Lung microvascular endothelial cell (primary cell): ENCODE measurements at regions not wholly inside any gene's neighbourhood (a gene's known extent, or its start where the extent isn't known, plus 50 kb on each side); places are given as distances from the start of the nearest gene placed in this dataset.
"Not testable (repeated sequence)": the region's sequence is repeated elsewhere in the genome, so short reads cannot be mapped to it uniquely, and the experiment has no call there.

Experiments used
- DNase-seq, 2 donors: peaks; one replicate each; pipeline versions ENCODE4 v3.0.0 to v3.0.0-alpha.2; 2010; ENCODE audit warnings: low read depth in 2 of 2

DNA sequence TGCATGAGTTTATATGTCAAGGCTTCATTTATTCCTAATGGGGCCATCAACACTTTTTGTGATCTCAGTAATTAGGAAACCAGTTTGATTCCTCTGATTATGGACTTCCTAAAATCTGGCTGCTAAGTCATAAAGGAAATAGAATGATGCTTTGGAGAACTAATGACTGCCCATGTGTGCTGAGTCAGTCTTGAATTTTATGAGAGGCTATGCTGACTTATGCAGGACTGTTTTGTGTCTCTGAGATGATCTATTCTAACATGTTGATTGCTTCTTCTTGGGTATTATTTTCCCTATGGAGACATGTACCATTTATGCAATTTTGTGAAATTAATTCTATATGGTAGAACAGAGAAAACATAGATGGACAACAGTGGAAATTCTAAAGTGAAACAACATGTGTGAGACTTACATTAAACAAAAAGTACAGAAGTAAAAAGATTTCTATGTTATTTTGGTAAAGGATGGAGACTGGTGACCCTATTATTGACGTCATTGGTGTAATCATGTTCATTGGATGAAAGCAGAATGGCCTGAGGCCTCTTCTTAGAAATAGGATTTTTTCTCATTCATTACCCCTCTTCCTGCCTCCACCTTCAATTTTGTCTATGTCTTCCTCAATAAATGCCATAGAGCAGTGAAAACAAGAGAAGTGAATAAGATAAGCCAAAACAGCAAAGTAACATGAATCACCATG, 1658.2 kb upstream of the PIK3C3 start:
- no peak for DNase-seq

DNA sequence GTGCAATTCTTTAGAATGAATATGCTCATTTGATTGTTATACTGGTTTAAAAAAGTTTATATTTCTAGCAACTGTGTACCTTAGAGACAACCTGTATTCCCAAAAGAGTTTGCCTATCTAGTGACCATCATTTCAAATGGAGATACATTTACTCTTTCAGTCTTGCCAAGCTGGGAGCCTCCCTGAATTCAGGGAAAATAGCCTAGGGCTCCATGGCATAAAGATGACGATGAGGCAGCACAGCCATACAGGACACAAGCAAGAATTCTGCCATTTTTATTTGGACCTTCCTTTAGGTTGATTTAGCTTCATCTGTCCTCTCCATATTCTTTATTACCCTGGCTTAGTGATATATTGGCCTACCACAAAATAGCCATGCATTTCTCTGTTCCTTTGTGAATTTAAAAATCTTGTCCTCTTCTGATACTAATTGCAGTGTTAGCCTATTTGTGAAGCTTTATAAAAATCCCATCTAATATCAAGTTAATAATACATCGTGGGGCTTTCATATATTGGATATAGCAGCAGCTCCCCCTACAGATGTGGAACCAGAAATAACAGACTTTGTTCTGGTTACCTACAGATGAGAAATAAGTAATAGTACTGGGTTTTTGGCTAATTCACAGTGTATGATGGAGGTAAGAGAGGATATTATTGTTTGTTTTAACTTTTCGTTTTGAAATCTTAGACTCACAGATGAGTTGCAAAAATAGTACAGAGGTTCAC, 1661.9 kb upstream of the PIK3C3 start:
- DNase-seq = peak in 1 of 2 donors; percentile 1

DNA sequence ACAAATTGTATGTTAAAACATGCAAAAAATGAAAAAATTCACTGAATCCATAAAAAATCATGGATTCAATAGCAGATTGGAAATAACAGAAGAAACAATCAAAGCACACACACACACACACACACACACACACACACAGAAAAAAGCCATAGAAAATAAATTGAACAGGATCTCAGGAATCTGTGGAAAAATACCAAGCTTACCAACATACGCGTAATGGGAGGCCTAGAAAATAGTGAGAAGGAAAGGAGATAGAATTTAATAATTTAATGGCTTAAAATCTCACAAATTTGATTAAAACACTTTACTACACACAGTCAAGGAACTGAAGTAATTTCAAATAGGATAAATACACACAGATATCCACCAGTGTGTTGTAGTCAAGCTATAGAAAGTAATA, 1671.5 kb upstream of the PIK3C3 start:
- no peak for DNase-seq

DNA sequence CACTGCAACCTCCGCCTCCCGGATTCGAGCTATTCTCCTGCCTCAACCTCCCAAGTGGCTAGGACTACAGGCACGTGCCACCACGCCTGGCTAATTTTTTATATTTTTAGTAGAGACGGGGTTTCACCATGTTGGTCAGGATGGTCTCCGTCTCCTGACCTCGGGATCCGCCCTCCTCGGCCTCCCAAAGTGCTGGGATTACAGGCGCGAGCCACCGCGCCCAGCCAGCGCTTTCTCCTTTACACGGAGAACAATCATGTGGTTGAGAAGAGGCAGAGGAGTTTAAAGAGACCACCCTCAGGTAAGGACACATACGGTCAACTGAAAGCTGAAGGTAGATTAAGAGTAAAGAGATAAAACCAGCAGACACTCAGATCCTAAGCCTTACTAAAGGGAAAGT, 1673.7 kb upstream of the PIK3C3 start:
- DNase-seq = not testable (repeated sequence)

DNA sequence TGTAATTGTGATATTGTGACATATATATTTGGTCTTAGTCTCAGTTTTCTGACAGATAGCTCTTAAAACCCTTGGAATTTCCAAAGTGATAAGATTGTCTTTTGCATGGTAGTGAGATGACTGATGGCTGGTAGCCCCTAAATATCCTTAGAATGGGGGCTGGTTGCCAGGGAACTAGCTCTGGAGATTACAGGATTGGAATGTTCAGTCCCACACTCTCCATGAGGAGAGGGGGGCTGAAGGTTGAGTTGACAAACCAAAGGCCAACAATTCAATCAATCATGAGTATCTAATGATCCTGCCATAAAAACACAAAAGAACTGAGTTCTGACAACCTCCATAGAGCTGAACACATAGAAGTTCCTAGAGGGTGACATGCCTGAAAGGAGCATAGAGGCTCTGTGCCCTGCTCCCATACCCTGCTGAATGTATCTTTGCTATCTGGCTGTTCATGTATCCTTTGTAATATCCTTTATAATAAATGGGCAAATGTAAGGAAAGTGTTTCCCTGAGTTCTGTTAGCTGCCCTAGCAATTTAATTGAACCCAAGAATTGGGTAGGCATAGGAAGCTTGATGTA, 1680.3 kb upstream of the PIK3C3 start:
- no peak for DNase-seq

DNA sequence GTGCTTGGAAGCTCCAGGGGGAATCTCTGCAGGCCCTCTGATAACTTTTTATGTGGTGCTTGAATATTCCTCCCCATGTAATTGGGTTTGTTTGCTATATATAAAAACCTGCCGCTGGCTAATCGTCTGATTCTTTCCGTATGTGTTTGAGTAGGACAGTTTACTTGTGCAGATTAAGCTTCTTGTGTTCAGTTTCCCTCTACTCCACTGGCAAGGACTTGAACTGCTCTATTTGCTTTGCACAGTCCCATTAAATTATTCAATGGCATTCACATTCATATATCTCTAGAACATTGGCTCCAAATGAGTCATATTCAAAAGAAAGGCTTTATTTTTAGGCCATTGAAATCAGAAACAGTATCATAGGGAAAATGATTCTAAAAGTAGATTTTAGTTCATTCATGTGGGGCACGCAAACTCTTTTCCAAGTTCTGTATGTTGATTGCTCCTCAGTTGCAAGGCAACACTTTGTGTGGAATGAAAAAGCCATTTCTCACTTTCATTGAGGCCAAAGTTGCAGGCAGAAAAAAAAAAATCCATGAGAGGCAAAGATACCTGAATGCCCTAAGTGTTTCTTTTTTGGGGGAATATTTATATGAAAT, 1682.3 kb upstream of the PIK3C3 start:
- DNase-seq = no peak

DNA sequence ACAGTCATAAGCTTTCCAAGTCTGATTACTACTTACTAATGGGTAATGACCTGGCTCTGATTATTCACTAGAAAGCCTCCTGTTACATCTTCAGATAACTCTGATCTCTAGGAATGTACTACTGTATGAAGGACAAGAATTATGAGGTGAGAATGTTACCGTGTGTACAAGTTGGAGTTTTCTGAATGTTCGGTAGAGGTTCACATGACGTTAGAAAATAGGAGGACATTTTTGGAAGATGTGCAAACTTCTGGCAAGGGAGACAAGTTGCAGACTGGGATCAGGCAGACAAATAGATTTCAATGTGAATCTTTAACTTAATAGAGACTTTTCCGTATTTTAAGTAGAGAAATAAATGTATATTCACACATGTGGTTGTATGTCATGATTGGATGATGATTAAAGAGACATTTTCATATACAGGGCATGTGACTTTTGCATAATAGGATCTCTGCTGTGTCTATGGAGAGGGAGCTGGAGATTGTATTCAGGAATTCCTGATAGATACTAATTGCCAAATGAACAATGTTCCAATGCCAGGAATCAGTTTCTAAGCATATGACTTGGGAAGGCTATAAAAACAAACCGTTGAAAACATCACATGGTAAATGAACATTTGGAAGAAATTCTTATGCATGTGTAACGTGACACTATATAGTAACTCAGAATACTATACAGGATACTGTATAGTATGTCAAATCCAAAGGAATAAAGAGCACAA, 1695.8 kb upstream of the PIK3C3 start:
- no peak for DNase-seq

DNA sequence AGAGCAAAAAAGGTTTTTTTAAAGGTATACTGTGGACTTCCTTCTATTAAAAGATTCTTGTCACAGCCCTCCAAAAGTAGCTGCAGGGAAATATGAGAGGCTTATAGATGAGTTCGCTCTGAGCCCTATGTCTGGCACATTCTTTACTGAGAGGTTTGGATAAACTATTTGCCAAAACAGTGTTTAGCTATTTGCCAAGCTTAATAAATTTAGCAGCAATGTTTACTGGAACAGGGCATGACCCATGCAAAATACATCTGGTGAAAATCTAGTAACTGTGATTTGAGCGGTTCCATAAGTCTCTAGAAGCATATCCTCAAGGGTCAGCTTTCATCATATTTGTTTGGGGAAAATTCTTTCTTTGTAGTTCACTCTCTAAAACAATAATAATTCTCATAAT, 1696.7 kb upstream of the PIK3C3 start:
- no peak for DNase-seq

DNA sequence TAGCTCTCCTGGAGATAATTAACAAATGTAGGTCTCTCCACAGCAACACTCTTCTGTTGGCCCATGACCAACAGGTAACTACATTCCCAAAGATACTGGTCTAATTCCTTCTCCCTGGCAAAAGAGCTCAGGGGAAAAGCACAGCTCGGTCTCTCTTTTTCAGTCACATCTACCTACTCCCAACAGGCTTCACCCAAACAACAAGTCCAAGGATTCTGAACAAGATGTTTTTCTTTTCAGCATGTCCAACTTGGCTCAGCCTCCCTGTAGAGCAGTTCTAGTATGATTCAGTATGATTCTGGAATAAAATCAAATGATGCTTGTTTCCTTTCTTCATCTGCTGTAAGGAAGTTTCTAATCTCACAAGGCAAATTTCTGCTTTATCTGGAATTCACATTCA, 1704.8 kb upstream of the PIK3C3 start:
- no peak for DNase-seq

DNA sequence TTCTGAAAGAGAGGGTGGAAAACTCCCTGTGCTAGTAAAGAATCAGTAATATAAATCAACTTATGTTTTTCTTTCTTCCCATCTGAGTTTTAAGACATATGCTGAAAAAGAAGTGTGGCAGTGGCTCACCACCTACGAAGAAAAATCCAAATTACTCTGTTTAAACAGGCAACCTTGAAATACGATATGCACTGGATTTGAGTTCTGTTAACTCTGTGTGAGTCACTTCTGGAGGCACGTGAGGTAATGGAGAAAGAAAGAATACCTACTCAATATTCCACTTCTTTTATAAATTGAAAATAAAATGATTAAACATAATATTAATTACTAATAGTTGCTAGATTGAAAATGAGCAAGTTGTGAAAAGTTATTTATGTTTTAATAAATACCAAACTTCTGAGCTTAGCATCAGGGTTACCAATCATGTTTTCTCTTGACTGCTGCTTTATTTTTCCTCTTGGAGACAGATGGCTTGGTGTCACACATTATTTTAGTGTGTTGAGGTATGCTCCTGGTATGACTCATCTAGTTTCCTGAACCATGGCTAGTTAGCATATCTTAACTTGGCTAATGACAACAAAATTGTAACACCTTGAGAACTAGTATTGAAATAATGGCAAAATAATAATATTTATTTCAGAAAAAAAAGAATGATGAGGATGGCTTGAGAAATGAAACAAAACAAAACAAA, 1705.5 kb upstream of the PIK3C3 start:
- no peak for DNase-seq

DNA sequence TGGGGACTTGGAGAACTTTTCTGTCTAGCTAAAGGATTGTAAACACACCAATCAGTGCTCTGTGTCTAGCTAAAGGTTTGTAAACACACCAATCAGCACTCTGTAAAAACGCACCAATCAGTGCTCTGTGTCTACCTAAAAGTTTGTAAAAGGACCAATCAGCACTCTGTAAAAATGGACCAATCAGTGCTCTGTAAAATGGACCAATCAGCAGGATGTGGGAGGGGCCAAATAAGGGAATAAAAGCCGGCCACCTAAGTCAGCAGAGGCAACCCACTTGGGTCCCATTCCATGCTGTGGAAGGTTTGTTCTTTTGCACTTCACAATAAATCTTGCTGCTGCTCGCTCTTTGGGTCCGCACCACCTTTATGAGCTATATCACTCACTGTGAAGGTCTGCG, 1709.4 kb upstream of the PIK3C3 start:
- DNase-seq = not testable (repeated sequence)

DNA sequence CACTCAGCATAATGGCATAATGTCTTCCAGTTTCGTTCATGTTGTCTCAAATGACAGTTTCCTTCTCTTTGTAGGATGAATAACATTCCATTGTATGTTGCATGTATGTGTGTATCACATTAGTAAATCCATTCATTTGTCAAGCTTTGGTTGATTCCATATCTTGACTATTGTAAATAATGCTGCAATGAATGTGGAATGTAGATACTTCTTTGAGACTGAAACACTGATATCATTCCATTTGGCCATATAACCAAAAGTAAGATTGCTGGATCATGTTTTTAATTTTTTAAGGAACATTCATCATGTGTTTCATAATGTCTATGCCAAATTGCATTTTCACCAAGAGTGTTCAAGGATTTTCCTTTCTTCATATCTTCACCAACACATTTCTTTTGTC, 1711.4 kb upstream of the PIK3C3 start:
- DNase-seq = no peak

DNA sequence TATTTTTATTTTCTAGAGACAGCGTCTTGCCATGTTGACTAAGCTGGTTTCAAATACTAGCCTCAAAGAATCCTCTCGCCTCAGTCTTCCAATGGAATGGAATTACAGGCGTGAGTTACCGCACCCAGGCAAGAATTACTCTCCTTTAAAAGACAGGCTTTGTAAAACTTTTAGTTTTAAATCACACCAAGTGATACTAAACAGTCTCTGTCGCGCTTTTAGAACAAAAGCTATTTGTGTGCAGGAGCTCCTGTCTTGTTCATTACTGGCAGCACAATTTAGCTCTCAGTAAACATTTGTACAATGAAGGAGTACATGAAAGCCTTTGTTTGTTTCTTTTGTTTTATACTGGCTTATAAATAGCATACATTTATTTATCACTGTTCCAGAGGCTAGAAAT, 1719.2 kb upstream of the PIK3C3 start:
- DNase-seq = no peak

DNA sequence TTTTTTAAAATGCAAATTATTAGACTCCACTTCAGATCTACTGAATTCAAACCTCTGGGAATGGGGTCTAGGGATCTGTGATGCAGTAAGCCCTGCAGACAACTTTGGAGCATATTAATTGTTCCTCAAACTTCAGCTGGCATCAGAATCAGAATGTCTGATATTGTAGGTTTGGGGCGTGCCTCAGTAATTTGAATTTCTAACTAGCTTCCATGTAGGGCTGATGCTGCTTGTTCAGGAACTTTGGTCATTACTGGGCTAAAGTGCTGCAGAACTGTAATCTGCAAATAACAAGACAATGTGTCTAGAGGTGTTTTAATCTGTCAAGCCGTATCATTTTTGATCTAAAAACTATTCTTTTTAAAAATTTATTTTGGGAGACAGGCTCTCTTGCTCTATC, 1719.7 kb upstream of the PIK3C3 start:
- DNase-seq = no peak

DNA sequence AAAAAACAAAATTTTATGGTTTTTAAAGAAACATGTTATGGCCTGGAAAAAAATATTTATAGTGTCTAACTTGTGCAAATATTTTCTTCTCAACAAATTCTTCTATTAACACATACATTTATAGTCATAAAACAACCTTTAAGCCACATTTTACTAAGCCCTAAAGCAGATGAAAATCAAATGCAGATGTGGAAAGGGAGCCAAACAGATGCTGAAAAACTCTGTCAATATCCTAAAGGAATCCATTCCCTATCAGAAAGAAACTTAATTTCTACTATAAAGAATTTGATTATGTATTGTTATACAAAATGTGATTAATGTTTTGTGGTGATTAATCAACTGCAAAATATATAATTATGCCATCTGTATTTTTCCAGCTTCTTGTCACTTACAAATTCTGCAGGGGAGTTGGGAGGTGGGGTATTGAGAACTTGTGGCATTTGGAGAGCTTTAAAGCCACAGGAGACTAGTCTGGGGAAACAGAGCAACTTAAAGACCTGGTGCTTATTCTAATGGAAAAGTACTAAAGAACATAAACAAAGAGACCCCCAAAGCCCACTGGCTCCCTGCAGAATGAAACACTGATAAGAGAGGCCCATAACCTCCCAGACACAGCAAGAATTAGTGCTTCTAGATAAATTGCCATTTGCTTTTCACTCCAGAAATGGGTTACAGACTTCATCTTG, 1721.0 kb upstream of the PIK3C3 start:
- DNase-seq = no peak

DNA sequence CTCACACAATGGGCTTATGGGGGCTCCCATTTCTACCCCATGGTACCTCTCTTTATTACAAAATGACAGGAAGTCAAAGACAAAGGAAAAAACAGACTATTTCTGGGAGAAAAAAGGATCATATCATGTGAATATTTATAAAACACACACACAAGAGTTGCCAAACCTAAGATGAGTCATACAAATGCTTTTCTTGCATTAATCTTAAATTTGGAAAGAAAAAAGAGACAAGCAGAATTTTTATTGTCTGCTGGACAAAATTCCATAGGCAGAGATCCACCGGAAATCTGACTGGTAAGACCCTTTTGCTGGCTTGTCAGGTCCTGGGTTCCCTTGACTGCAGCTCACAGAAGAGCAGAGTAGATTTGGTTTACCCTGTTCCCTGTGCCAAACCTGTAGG, 1732.3 kb upstream of the PIK3C3 start:
- DNase-seq = no peak

DNA sequence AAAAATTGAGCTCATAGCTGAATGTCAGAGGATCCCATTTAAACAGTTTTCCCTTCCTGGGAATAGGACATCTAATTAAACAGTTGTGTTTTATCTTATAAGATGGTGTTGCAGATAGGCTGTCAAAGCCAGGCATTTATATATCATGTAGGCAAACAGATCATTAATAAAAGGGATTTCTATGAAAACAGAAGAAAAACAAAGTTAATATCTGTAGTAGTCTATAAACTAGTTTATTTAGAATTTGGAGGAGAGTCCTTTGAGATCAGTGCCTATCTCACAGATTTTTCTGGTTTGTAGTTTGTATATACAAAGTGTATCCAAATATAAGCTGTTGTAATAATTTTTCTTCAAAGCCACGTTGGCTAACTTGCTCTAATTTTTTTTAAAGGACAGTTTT, 1738.2 kb upstream of the PIK3C3 start:
- DNase-seq = no peak

DNA sequence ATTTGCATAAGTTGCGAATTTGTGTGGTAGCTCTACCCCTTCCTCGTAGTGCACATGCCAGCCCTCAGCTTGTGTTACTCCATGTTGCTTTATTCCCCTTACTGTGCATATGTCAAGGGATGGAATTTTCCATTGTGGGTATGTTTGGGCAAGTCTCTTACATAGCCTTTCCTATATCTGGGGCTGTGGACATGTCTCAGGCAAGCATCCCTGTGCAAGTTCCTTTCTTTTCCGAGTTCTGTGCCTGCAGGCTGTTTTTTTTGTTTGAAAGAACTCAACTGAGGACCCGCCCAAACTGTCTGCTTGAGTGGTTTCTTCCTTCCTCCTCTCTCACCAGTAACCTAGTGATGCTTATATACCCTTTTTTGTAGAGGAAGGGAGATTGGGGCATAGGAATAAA, 1739.1 kb upstream of the PIK3C3 start:
- no peak for DNase-seq

DNA sequence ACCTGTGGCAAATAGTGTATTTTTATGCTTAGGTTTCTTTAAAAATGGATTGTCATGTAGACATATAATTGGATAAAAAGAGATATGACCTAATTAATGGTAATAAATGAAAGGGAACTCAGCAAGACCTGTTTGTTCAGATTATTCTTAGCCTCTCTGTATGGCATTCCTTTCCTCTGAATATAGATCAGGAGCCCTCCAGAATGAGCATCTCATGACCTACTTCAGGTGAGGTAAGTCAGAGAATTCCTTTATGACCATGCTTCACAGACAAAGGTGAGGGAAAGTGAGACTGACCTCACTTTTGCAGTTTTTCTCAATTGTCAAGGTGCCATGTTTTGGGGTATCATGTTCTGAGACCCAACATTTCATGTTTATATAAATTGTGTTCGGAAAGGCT, 1744.3 kb upstream of the PIK3C3 start:
- DNase-seq = no peak

DNA sequence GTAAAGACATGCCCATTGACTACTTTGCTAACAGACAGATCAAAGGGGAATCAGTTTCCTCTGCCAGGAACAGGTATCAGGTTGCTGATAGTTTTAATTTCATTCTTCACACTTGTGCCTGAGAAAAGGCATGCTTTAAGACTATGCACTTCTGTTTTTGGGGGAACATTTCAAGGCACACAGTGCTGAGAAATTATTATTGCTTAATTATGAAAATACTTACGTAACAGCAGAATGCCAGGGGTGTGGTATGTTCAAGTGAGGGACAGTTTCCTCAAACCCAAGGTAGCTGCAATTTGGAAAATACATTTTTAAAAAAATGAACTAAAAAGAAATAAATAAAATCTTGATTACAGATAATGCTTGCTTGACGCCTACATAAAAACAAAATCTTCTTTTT, 1746.1 kb upstream of the PIK3C3 start:
- no peak for DNase-seq

DNA sequence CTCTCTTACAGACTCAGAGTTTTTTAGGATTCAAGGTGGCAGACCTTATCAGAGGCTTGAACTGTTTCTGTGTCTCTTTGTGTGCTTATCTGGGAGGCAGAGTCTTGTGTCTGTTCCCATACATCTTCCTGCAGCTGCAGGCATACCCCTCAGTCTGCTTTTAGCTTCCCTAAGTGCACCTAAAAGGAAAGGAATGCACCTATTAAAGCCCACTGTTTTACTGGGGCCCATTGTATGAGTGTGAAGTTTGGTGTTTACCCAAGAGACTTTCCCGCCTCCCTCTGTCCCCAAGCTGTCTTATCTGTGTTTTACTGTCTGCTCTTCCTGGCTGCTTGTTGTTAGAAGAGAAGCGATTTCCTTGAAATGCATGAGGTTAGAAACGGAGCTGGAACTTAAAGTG, 1757.3 kb upstream of the PIK3C3 start:
- DNase-seq = no peak
